Mammary epithelial cell (primary cell): ENCODE measurements at regions not wholly inside any gene's neighbourhood (a gene's known extent, or its start where the extent isn't known, plus 50 kb on each side); places are given as distances from the start of the nearest gene placed in this dataset.

ENCODE experiments used
- EZH2 ChIP-seq: IDR thresholded peaks from 2 replicates; pipeline ENCODE4 v1.6.1; 2012; ENCODE audit warnings: low read length, inconsistent platforms, borderline replicate concordance
- TF ChIP-seq, protein P1 (sequence below), 2 donors: IDR thresholded peaks in 1 of 2; conservative IDR thresholded peaks in 1 of 2; 2 replicates each; pipeline ENCODE4 v1.5.1; 2011 to 2012; ENCODE audit warnings: inconsistent platforms in 2 of 2, low read length in 2 of 2, mild to moderate bottlenecking in 2 of 2, control low read depth in 1 of 2, low read depth in 1 of 2; ENCODE audit not compliant: insufficient read depth in 1 of 2; ENCODE audit errors: extremely low read depth in 1 of 2

DNA sequence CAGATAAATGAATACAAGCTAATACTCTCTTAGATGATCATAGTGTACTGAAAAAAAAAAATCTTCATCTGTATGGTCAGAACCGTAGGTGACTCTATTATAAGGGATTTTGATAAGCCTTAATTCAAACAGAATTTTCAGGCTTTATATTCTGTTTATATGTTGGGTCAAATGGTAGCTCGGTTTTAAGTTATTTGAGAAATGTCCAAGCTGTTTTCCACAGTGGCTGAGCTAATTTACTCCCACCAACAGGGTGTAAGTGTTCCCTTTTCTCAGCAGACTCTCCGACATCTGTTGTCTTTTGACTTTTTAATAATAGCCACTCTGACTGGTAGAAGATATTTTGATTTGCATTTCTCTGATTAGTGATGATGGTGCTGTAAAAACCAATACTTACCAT, 328.8 kb upstream of the MAGI2 start:
- TF ChIP-seq, protein P1, sequence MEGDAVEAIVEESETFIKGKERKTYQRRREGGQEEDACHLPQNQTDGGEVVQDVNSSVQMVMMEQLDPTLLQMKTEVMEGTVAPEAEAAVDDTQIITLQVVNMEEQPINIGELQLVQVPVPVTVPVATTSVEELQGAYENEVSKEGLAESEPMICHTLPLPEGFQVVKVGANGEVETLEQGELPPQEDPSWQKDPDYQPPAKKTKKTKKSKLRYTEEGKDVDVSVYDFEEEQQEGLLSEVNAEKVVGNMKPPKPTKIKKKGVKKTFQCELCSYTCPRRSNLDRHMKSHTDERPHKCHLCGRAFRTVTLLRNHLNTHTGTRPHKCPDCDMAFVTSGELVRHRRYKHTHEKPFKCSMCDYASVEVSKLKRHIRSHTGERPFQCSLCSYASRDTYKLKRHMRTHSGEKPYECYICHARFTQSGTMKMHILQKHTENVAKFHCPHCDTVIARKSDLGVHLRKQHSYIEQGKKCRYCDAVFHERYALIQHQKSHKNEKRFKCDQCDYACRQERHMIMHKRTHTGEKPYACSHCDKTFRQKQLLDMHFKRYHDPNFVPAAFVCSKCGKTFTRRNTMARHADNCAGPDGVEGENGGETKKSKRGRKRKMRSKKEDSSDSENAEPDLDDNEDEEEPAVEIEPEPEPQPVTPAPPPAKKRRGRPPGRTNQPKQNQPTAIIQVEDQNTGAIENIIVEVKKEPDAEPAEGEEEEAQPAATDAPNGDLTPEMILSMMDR (conservative IDR thresholded peaks at IDR 0.05 in 1 of 2, IDR thresholded peaks at IDR 0.05 in 1 of 2; ENCODE audit: extremely low read depth in 1 of 2, insufficient read depth in 1 of 2, low read depth in 1 of 2, low read length in 2 of 2) = no peak
- no peak for TF ChIP-seq EZH2
